ENCODE measurements at regions not wholly inside any gene's neighbourhood (a gene's known extent, or its start where the extent isn't known, plus 50 kb on each side); places are given as distances from the start of the nearest gene placed in this dataset.

DNA sequence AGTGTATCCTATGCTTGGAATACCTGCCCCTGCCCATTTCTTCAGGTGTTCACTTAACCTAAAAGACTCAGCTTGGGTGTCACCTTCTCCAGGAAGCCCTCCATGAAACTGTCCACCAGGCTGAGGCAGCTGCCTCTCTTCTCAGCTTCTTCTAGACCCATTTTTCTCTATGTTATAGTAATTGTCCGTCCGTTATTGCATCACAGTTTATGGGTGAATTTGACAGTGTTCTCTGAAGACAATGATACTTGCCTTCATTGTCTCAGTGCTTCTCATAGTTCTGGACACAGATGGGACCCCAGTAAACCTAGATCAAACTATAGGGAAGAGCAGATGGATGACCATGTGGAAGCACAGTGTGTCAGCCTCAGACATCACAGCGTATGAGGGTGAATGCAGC, 238.0 kb upstream of the MOCS1 start:
- no peak for DNase-seq (ENCODE audit: low read depth)
- H3K4me3 ChIP-seq (ENCODE audit: control insufficient read depth, low read depth, low read length): no peak overlapping the region
- no peak for TF ChIP-seq CTCF (conservative IDR thresholded peaks at IDR 0.05; ENCODE audit: control insufficient read depth, insufficient read depth, low read depth, low read length)

DNA sequence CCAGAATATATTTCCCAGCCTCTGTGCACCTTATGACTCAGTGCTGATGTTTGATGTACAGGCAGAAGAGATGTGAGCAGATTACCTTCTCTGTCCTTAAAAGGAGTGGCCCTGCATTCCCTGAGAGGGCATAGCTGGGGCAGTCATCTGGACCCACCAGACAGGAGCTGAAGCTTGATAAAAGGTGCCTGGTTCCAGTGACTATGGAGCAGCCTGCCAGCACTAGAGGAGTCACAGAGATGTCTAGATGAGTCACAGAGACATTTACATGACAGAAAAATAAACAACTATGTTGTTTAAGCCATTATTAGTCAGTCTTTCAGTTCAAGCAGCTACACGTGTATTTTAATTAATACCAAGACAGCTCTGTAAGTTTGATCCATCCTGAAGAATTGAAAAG, 237.1 kb upstream of the MOCS1 start:
- no peak overlapping the region for H3K4me3 ChIP-seq (ENCODE audit: control insufficient read depth, low read depth, low read length)
- DNase-seq (ENCODE audit: low read depth): no peak
- no peak for TF ChIP-seq CTCF (conservative IDR thresholded peaks at IDR 0.05; ENCODE audit: control insufficient read depth, insufficient read depth, low read depth, low read length)

DNA sequence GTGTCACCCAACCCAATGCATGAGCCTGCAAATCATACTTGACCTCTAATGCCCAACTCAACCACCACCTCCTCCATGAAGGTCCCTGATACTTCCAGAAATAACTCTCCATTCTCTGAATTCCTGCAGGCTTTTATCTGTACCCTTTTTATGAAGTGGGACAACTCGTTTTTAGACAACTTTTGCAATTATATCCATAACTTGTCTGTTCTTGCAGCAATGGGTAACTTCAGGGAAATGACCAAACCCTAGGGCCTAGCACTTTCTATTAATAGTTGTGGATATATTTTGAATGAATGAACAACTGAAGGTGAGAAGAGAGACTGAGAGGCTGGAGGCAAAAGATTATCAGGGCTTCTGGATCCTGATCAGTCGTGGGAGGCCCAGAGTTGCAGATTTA, 236.6 kb upstream of the MOCS1 start:
- DNase-seq (ENCODE audit: low read depth): no peak
- TF ChIP-seq CTCF (conservative IDR thresholded peaks at IDR 0.05; ENCODE audit: control insufficient read depth, insufficient read depth, low read depth, low read length): no peak
- no peak overlapping the region for H3K4me3 ChIP-seq (ENCODE audit: control insufficient read depth, low read depth, low read length)

DNA sequence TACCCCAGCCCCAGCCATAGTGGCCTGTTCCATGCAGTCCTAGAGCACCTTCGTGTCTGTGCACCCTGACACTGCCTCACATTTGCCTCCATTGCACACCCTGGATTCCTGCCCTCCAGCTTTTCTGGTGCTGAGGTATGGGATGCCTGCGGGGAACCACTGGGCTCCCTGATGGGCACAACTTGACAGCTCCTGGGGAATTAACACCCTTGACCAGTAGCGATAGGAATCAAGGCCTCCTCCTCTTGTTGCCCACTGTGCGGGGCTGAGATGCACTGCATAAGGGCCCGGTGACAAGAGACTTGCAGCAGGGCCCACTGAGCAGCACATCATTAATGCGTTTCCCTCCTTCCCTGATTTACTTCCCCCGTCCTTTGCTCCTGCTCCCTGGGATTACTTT, 235.6 kb upstream of the MOCS1 start:
- TF ChIP-seq CTCF (conservative IDR thresholded peaks at IDR 0.05; ENCODE audit: control insufficient read depth, insufficient read depth, low read depth, low read length): no peak
- H3K4me3 ChIP-seq (ENCODE audit: control insufficient read depth, low read depth, low read length): no peak overlapping the region
- no peak for DNase-seq (ENCODE audit: low read depth)

- no peak for TF ChIP-seq CTCF (conservative IDR thresholded peaks at IDR 0.05; ENCODE audit: control insufficient read depth, insufficient read depth, low read depth, low read length)
- DNase-seq (ENCODE audit: low read depth): no peak
- H3K4me3 ChIP-seq (ENCODE audit: control insufficient read depth, low read depth, low read length): no peak overlapping the region
These were observed 232.7 kb upstream of the MOCS1 start for GRCh38 chr6:40166963-40167362.

- no peak for TF ChIP-seq CTCF (conservative IDR thresholded peaks at IDR 0.05; ENCODE audit: control insufficient read depth, insufficient read depth, low read depth, low read length)
- H3K4me3 ChIP-seq (ENCODE audit: control insufficient read depth, low read depth, low read length): no peak overlapping the region
- no peak for DNase-seq (ENCODE audit: low read depth)
These were observed 230.9 kb upstream of the MOCS1 start for GRCh38 chr6:40165036-40165709.

DNA sequence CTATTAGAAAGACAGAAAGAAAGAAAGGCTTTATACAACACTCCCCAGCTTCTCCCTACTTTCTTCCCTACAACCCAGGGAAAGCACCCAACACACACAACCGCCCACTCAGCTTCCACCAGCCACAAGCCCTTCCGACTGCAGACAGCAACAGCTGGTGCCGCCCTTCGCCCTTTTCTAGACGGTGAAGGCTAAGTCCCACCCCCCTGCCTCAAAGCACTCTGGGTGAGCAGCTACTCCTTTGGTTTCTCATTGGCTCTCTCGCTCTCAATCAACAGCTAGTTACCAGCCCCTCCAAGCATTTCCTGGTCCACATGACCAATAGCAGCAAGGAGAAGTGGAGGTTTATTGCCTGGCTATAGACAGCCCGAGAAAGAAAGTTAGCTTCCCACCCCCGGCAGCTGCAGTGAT, 230.1 kb upstream of the MOCS1 start:
- H3K4me3 ChIP-seq (ENCODE audit: control insufficient read depth, low read depth, low read length): peak overlapping the region; percentile 40
- TF ChIP-seq CTCF (conservative IDR thresholded peaks at IDR 0.05; ENCODE audit: control insufficient read depth, insufficient read depth, low read depth, low read length): no peak
- DNase-seq (ENCODE audit: low read depth): peak; percentile 87

Measured in fibroblast of mammary gland (primary cell).